CD14-positive monocyte (primary cell): ENCODE measurements at regions not wholly inside any gene's neighbourhood (a gene's known extent, or its start where the extent isn't known, plus 50 kb on each side); places are given as distances from the start of the nearest gene placed in this dataset.

Experiments used
- DNase-seq, 3 donors: peaks; one replicate each; pipeline ENCODE4 v3.0.0-alpha.2; 2011 to 2022
- H2AFZ ChIP-seq: 2 replicates; pipeline ENCODE4 v1.6.0; 2012; ENCODE audit warnings: mild to moderate bottlenecking, low read depth, low read length, inconsistent platforms; ENCODE audit not compliant: insufficient read depth, poor library complexity, severe bottlenecking
- H3K27ac ChIP-seq, 2 donors: 1 replicate in 1 of 2; 2 replicates in 1 of 2; pipeline ENCODE4 v1.5.1; 2012 to 2013; ENCODE audit warnings: low read length in 2 of 2, control low read depth in 1 of 2, inconsistent platforms in 1 of 2, low read depth in 1 of 2, mild to moderate bottlenecking in 1 of 2
- H3K27me3 ChIP-seq, 2 donors: one replicate each; pipeline versions ENCODE4 v1.6.0 to v1.6.1; 2011 to 2013; ENCODE audit warnings: low read length in 2 of 2; ENCODE audit not compliant: control insufficient read depth in 2 of 2, insufficient read depth in 2 of 2
- H3K36me3 ChIP-seq, 2 donors: replicated peaks in 1 of 2; 1 replicate in 1 of 2; 2 replicates in 1 of 2; pipeline versions ENCODE4 v1.5.1 to v1.6.1; 2012 to 2013; ENCODE audit warnings: low read length in 2 of 2, control low read depth in 1 of 2, inconsistent platforms in 1 of 2, mild to moderate bottlenecking in 1 of 2; ENCODE audit not compliant: insufficient read depth in 2 of 2, control insufficient read depth in 1 of 2
- H3K4me1 ChIP-seq, 2 donors: 1 replicate in 1 of 2; 2 replicates in 1 of 2; pipeline versions ENCODE4 v1.5.1 to v1.6.1; 2012 to 2013; ENCODE audit warnings: low read length in 2 of 2, control low read depth in 1 of 2, inconsistent platforms in 1 of 2, mild to moderate bottlenecking in 1 of 2, moderate library complexity in 1 of 2; ENCODE audit not compliant: insufficient read depth in 2 of 2, control insufficient read depth in 1 of 2
- H3K4me2 ChIP-seq: replicated peaks from 2 replicates; pipeline ENCODE3; 2012; ENCODE audit warnings: low read length, moderate library complexity, mild to moderate bottlenecking; ENCODE audit not compliant: poor library complexity, severe bottlenecking; ENCODE audit errors: extremely low read depth
- H3K4me3 ChIP-seq, 3 experiments: fragments of 200-600 bp in 1 of 3; sonication (generic) in 1 of 3; replicated peaks in 1 of 3; 1 replicate in 2 of 3; 2 replicates in 1 of 3; pipeline ENCODE4 v1.5.1; 2011 to 2013; ENCODE audit warnings: low read length in 3 of 3, mild to moderate bottlenecking in 3 of 3, control low read depth in 2 of 3, low read depth in 2 of 3, inconsistent platforms in 1 of 3, moderate library complexity in 1 of 3
- H3K79me2 ChIP-seq: 2 replicates; pipeline ENCODE4 v1.6.0; 2012; ENCODE audit warnings: mild to moderate bottlenecking, control low read depth, inconsistent platforms, low read length, moderate library complexity; ENCODE audit not compliant: insufficient read depth
- H3K9ac ChIP-seq: 2 replicates; pipeline ENCODE4 v1.6.0; 2017; ENCODE audit warnings: low read length, mild to moderate bottlenecking; ENCODE audit not compliant: insufficient read depth, poor library complexity, severe bottlenecking
- H3K9me3 ChIP-seq, 2 donors: replicated peaks in 1 of 2; 1 replicate in 1 of 2; 2 replicates in 1 of 2; pipeline versions ENCODE4 v1.5.1 to v1.6.1; 2012 to 2013; ENCODE audit warnings: low read length in 2 of 2, control low read depth in 1 of 2; ENCODE audit not compliant: control insufficient read depth in 1 of 2, insufficient read depth in 1 of 2
- H4K20me1 ChIP-seq: 2 replicates; pipeline ENCODE4 v1.6.0; 2012; ENCODE audit warnings: mild to moderate bottlenecking, low read length, control low read depth, moderate library complexity; ENCODE audit not compliant: insufficient read depth
- H3K27ac Mint-ChIP-seq, 7 donors: one replicate each; pipeline ENCODE4 v1.8.0; 2020; ENCODE audit warnings: mild to moderate bottlenecking in 7 of 7, mixed read lengths in 7 of 7, moderate library complexity in 6 of 7, inconsistent platforms in 2 of 7
- H3K27me3 Mint-ChIP-seq, 3 donors: one replicate each; pipeline ENCODE4 v1.8.0; 2021 to 2022; ENCODE audit warnings: low read depth in 3 of 3, mild to moderate bottlenecking in 3 of 3, mixed read lengths in 3 of 3, moderate library complexity in 3 of 3, inconsistent platforms in 1 of 3
- H3K36me3 Mint-ChIP-seq, 2 donors: one replicate each; pipeline ENCODE4 v1.8.0; 2020; ENCODE audit warnings: mixed read lengths in 2 of 2, inconsistent platforms in 1 of 2, mild to moderate bottlenecking in 1 of 2
- H3K4me1 Mint-ChIP-seq: one replicate; pipeline ENCODE4 v1.8.0; 2020; ENCODE audit warnings: mild to moderate bottlenecking, mixed read lengths
- H3K4me3 Mint-ChIP-seq, 2 donors: one replicate each; pipeline ENCODE4 v1.8.0; 2020; ENCODE audit warnings: mild to moderate bottlenecking in 2 of 2, mixed read lengths in 2 of 2, moderate library complexity in 1 of 2
- H3K9me3 Mint-ChIP-seq, 7 donors: one replicate each; pipeline ENCODE4 v1.8.0; 2020 to 2022; ENCODE audit warnings: mixed read lengths in 7 of 7, mild to moderate bottlenecking in 6 of 7, moderate library complexity in 6 of 7, inconsistent platforms in 2 of 7
- WGBS: methylation state at CpG from one replicate; pipeline ENCODE4 v1.1.5; 2013; ENCODE audit warnings: missing lambda C conversion rate; ENCODE audit not compliant: insufficient coverage; 5-methylcytosine and 5-hydroxymethylcytosine counted together
- intact Hi-C, 2 donors: fragments of 100-400 bp; cut with micrococcal nuclease; formaldehyde crosslinking; loops; one replicate each; pipeline versions ENCODE4 v1.15.0 to v1.15.1; 2023
- TF ChIP-seq, protein P1 (sequence below): fragments of 200-600 bp; IDR thresholded peaks from one replicate; pipeline ENCODE4 v1.8.0; 2022; ENCODE audit warnings: antibody characterized with exemption, mild to moderate bottlenecking

DNA sequence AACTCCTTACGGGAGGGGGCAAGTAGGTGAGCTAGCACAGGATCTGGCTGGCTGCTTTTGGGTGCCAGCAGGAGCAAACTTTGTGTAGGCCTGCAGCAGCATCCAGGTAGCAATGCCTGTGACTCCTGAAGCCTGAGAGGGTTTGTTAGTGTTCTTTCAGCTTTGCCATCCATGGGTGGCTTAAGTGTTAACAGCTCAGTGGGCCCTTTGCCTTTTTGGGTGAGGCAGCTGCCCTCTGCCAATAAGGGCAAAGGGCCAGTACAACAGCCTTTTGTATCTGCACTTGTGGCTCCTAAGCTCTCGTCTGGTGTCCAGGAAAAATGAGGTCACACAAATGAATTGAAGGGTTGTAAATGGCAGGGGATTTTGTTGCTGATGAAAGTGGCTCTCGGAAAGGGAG lies 359.0 kb upstream of the CHRM2 start:
- no peaks in the 10 kb centered on the region for H3K79me2 ChIP-seq
- no peaks in the 10 kb centered on the region for H3K27me3 Mint-ChIP-seq
- H3K4me2 ChIP-seq: no peak overlapping the region
- no peaks in the 10 kb centered on the region for H3K36me3 ChIP-seq
- H3K36me3 Mint-ChIP-seq: no peaks in the 10 kb centered on the region
- no peaks in the 10 kb centered on the region for H3K4me1 Mint-ChIP-seq
- no peak overlapping the region for H3K4me3 ChIP-seq
- H3K27ac Mint-ChIP-seq: no peak overlapping the region
- H4K20me1 ChIP-seq: no peaks in the 10 kb centered on the region
- peaks cover 0 to 16% (median 8%) of the 10 kb centered on the region in 7 donors for H3K9me3 Mint-ChIP-seq
- H3K9me3 ChIP-seq: peaks cover 29 to 31% of the 10 kb centered on the region in 2 donors
- H3K27me3 ChIP-seq: no peaks in the 10 kb centered on the region
- no peak overlapping the region for H3K9ac ChIP-seq
- no peak overlapping the region for H3K4me3 Mint-ChIP-seq
- no peak overlapping the region for H3K27ac ChIP-seq
- H2AFZ ChIP-seq: no peak overlapping the region
- WGBS: 94% methylated on average over 2 of the region's 3 CpGs
- DNase-seq: no peak
- intact Hi-C loops: no loop called here
- TF ChIP-seq, protein P1, sequence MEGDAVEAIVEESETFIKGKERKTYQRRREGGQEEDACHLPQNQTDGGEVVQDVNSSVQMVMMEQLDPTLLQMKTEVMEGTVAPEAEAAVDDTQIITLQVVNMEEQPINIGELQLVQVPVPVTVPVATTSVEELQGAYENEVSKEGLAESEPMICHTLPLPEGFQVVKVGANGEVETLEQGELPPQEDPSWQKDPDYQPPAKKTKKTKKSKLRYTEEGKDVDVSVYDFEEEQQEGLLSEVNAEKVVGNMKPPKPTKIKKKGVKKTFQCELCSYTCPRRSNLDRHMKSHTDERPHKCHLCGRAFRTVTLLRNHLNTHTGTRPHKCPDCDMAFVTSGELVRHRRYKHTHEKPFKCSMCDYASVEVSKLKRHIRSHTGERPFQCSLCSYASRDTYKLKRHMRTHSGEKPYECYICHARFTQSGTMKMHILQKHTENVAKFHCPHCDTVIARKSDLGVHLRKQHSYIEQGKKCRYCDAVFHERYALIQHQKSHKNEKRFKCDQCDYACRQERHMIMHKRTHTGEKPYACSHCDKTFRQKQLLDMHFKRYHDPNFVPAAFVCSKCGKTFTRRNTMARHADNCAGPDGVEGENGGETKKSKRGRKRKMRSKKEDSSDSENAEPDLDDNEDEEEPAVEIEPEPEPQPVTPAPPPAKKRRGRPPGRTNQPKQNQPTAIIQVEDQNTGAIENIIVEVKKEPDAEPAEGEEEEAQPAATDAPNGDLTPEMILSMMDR: no peak
- H3K4me1 ChIP-seq: no peaks in the 10 kb centered on the region

GRCh38 chr7:136502162-136502561 lies 366.3 kb upstream of the CHRM2 start:
- Histone ChIP-seq H3K79me2 (no peaks in the 10 kb centered on the region), H4K20me1 (no peaks in the 10 kb centered on the region), H3K9ac (no peak overlapping the region), H3K27ac (no peak overlapping the region), H3K36me3 (no peaks in the 10 kb centered on the region), H3K27me3 (no peaks in the 10 kb centered on the region), H3K4me3 (no peak overlapping the region), H2AFZ (no peak overlapping the region), H3K4me1 (no peaks in the 10 kb centered on the region), H3K4me2 (no peak overlapping the region), H3K9me3 (peaks cover 4 to 8% of the 10 kb centered on the region in 2 donors)
- no peak overlapping the region for H3K27ac Mint-ChIP-seq
- no CpG with 5 or more reads among the region's 1 CpG for WGBS
- H3K4me3 Mint-ChIP-seq: no peak overlapping the region
- TF ChIP-seq, protein P1: no peak
- DNase-seq: no peak
- H3K4me1 Mint-ChIP-seq: no peaks in the 10 kb centered on the region
- intact Hi-C loops: no loop called here
- no peaks in the 10 kb centered on the region for H3K36me3 Mint-ChIP-seq
- H3K27me3 Mint-ChIP-seq: no peaks in the 10 kb centered on the region
- H3K9me3 Mint-ChIP-seq: peaks cover 0 to 6% (median 2%) of the 10 kb centered on the region in 7 donors
